Fibroblast of lung (primary cell): ENCODE measurements at regions not wholly inside any gene's neighbourhood (a gene's known extent, or its start where the extent isn't known, plus 50 kb on each side); places are given as distances from the start of the nearest gene placed in this dataset.

ENCODE experiments used
- DNase-seq, 2 donors: peaks; one replicate each; pipeline versions ENCODE4 v3.0.0 to v3.0.0-alpha.2; 2010; ENCODE audit warnings: low read depth in 2 of 2
- H2AFZ ChIP-seq: 2 replicates; pipeline ENCODE4 v1.5.1; 2012; ENCODE audit warnings: low read length, control low read depth, inconsistent platforms
- H3K27ac ChIP-seq: 2 replicates; pipeline ENCODE4 v1.5.1; 2011; ENCODE audit warnings: low read length, control low read depth; ENCODE audit not compliant: insufficient read depth
- H3K27me3 ChIP-seq: 2 replicates; pipeline ENCODE4 v1.5.1; 2011; ENCODE audit warnings: mild to moderate bottlenecking, low read length; ENCODE audit not compliant: control insufficient read depth, insufficient read depth
- H3K36me3 ChIP-seq: 2 replicates; pipeline ENCODE4 v1.5.1; 2011; ENCODE audit warnings: low read length; ENCODE audit not compliant: control insufficient read depth, insufficient read depth
- H3K4me1 ChIP-seq: 2 replicates; pipeline ENCODE4 v1.5.1; 2011; ENCODE audit warnings: low read length; ENCODE audit not compliant: control insufficient read depth, insufficient read depth; ENCODE audit errors: extremely low read depth
- H3K4me2 ChIP-seq: 2 replicates; pipeline ENCODE4 v1.5.1; 2011; ENCODE audit warnings: low read length, control low read depth; ENCODE audit not compliant: insufficient read depth; ENCODE audit errors: extremely low read depth
- H3K4me3 ChIP-seq, 4 experiments: fragments of 200-600 bp in 1 of 4; sonication (generic) in 1 of 4; replicated peaks in 1 of 4; 2 replicates each; pipeline ENCODE4 v1.5.1; 2011 to 2016; ENCODE audit warnings: low read length in 4 of 4, low read depth in 3 of 4, mild to moderate bottlenecking in 3 of 4, control low read depth in 2 of 4, inconsistent platforms in 1 of 4, mixed read lengths in 1 of 4; ENCODE audit not compliant: insufficient read depth in 1 of 4; ENCODE audit errors: control extremely low read depth in 1 of 4
- H3K79me2 ChIP-seq: 2 replicates; pipeline ENCODE4 v1.5.1; 2012; ENCODE audit warnings: mild to moderate bottlenecking, low read length, inconsistent platforms; ENCODE audit not compliant: control insufficient read depth, insufficient read depth
- H3K9ac ChIP-seq: 2 replicates; pipeline ENCODE4 v1.5.1; 2011; ENCODE audit warnings: mild to moderate bottlenecking, low read length, control low read depth; ENCODE audit not compliant: insufficient read depth
- H3K9me3 ChIP-seq: 2 replicates; pipeline ENCODE4 v1.5.1; 2012; ENCODE audit warnings: low read depth, low read length; ENCODE audit not compliant: control insufficient read depth, insufficient read depth
- H4K20me1 ChIP-seq: 2 replicates; pipeline ENCODE4 v1.5.1; 2011; ENCODE audit warnings: low read length; ENCODE audit not compliant: control insufficient read depth, insufficient read depth; ENCODE audit errors: extremely low read depth
- EZH2 ChIP-seq: IDR thresholded peaks from 2 replicates; pipeline ENCODE4 v1.5.1; 2012; ENCODE audit warnings: low read length, control low read depth, mild to moderate bottlenecking; ENCODE audit errors: missing control alignments
- TF ChIP-seq, protein P1 (sequence below), 2 donors: IDR thresholded peaks in 1 of 2; conservative IDR thresholded peaks in 1 of 2; 1 replicate in 1 of 2; 2 replicates in 1 of 2; pipeline ENCODE4 v1.5.1; 2011 to 2012; ENCODE audit warnings: low read length in 2 of 2, control low read depth in 1 of 2, inconsistent platforms in 1 of 2, low read depth in 1 of 2, mild to moderate bottlenecking in 1 of 2

DNA sequence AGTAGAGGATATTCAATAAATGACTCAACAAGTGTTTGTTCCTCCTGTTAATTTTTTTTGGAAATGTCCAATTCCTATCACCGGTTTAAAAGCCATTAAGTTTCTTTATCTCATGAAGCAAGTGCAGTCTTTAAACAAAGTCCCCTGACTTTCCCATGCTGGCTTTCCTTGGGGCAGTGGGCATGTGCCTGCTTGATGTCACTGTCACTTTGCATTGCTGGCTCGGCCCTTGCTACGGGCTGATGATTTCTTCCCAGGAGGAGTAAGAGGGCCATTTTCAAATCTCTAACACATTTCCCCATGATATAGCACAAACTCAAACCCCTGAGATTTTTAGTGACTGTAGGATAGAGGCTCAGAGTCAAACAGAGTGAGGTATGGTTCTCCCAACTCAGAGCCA, 275.8 kb upstream of the TENM3 start:
- Histone ChIP-seq H3K36me3 (no peaks in the 10 kb centered on the region), H3K9ac (no peak overlapping the region), H3K27me3 (no peaks in the 10 kb centered on the region), H3K4me1 (no peaks in the 10 kb centered on the region), H3K4me3 (no peak overlapping the region), H3K79me2 (no peaks in the 10 kb centered on the region), H3K4me2 (no peak overlapping the region), H3K27ac (no peak overlapping the region), H2AFZ (no peak overlapping the region), H3K9me3 (no peaks in the 10 kb centered on the region), H4K20me1 (no peaks in the 10 kb centered on the region)
- TF ChIP-seq, protein P1, sequence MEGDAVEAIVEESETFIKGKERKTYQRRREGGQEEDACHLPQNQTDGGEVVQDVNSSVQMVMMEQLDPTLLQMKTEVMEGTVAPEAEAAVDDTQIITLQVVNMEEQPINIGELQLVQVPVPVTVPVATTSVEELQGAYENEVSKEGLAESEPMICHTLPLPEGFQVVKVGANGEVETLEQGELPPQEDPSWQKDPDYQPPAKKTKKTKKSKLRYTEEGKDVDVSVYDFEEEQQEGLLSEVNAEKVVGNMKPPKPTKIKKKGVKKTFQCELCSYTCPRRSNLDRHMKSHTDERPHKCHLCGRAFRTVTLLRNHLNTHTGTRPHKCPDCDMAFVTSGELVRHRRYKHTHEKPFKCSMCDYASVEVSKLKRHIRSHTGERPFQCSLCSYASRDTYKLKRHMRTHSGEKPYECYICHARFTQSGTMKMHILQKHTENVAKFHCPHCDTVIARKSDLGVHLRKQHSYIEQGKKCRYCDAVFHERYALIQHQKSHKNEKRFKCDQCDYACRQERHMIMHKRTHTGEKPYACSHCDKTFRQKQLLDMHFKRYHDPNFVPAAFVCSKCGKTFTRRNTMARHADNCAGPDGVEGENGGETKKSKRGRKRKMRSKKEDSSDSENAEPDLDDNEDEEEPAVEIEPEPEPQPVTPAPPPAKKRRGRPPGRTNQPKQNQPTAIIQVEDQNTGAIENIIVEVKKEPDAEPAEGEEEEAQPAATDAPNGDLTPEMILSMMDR (conservative IDR thresholded peaks at IDR 0.05 in 1 of 2, IDR thresholded peaks at IDR 0.05 in 1 of 2; ENCODE audit: low read depth in 1 of 2, low read length in 2 of 2), result no peak
- no peak for TF ChIP-seq EZH2
- no peak for DNase-seq

GRCh38 chr4:181968371-181968770, 274.8 kb upstream of the TENM3 start:
- H2AFZ ChIP-seq, result no peak overlapping the region
- no peaks in the 10 kb centered on the region for H3K9me3 ChIP-seq
- H3K36me3 ChIP-seq, result no peaks in the 10 kb centered on the region
- TF ChIP-seq, protein P1 (conservative IDR thresholded peaks at IDR 0.05 in 1 of 2, IDR thresholded peaks at IDR 0.05 in 1 of 2; ENCODE audit: low read depth in 1 of 2, low read length in 2 of 2), result no peak
- no peak for TF ChIP-seq EZH2
- no peak overlapping the region for H3K9ac ChIP-seq
- H3K27ac ChIP-seq, result no peak overlapping the region
- DNase-seq, result peak; percentile 35 to 94
- H3K4me3 ChIP-seq, result no peak overlapping the region
- no peaks in the 10 kb centered on the region for H3K27me3 ChIP-seq
- no peaks in the 10 kb centered on the region for H3K79me2 ChIP-seq
- H4K20me1 ChIP-seq, result no peaks in the 10 kb centered on the region
- no peak overlapping the region for H3K4me2 ChIP-seq
- no peaks in the 10 kb centered on the region for H3K4me1 ChIP-seq

GRCh38 chr4:181969151-181969550, 274.1 kb upstream of the TENM3 start:
- no peaks in the 10 kb centered on the region for H3K4me1 ChIP-seq
- no peaks in the 10 kb centered on the region for H3K9me3 ChIP-seq
- TF ChIP-seq EZH2, result no peak
- TF ChIP-seq, protein P1 (conservative IDR thresholded peaks at IDR 0.05 in 1 of 2, IDR thresholded peaks at IDR 0.05 in 1 of 2; ENCODE audit: low read depth in 1 of 2, low read length in 2 of 2), result no peak
- H3K36me3 ChIP-seq, result no peaks in the 10 kb centered on the region
- H3K9ac ChIP-seq, result no peak overlapping the region
- no peak overlapping the region for H2AFZ ChIP-seq
- H3K4me2 ChIP-seq, result no peak overlapping the region
- H4K20me1 ChIP-seq, result no peaks in the 10 kb centered on the region
- H3K27ac ChIP-seq, result no peak overlapping the region
- H3K27me3 ChIP-seq, result no peaks in the 10 kb centered on the region
- H3K79me2 ChIP-seq, result no peaks in the 10 kb centered on the region
- H3K4me3 ChIP-seq, result no peak overlapping the region
- DNase-seq, result no peak
